Osteocyte (in vitro differentiated cells): ENCODE measurements at regions not wholly inside any gene's neighbourhood (a gene's known extent, or its start where the extent isn't known, plus 50 kb on each side); places are given as distances from the start of the nearest gene placed in this dataset.

Experiments used
- DNase-seq: peaks from one replicate; pipeline ENCODE4 v3.0.0; 2021; ENCODE audit warnings: mixed read lengths; ENCODE audit not compliant: unreplicated experiment; ENCODE audit errors: extremely low spot score
- H3K27ac Mint-ChIP-seq: one replicate; pipeline ENCODE4 v1.8.0; 2021; ENCODE audit warnings: mild to moderate bottlenecking, mixed read lengths; ENCODE audit not compliant: unreplicated experiment
- H3K27me3 Mint-ChIP-seq: one replicate; pipeline ENCODE4 v1.8.0; 2021; ENCODE audit warnings: mixed read lengths; ENCODE audit not compliant: unreplicated experiment
- H3K36me3 Mint-ChIP-seq: one replicate; pipeline ENCODE4 v1.8.0; 2021; ENCODE audit warnings: mixed read lengths; ENCODE audit not compliant: unreplicated experiment
- H3K4me1 Mint-ChIP-seq: one replicate; pipeline ENCODE4 v1.8.0; 2021; ENCODE audit warnings: mixed read lengths; ENCODE audit not compliant: unreplicated experiment
- H3K4me3 Mint-ChIP-seq: one replicate; pipeline ENCODE4 v1.8.0; 2021; ENCODE audit warnings: mild to moderate bottlenecking, moderate library complexity, mixed read lengths; ENCODE audit not compliant: unreplicated experiment
- H3K9me3 Mint-ChIP-seq: one replicate; pipeline ENCODE4 v1.8.0; 2021; ENCODE audit warnings: mixed read lengths; ENCODE audit not compliant: unreplicated experiment
- CTCF ChIP-seq: fragments of 200-600 bp; sonication (generic); IDR thresholded peaks from 2 replicates; pipeline ENCODE4 v1.5.0; 2021; ENCODE audit warnings: antibody characterized with exemption, mild to moderate bottlenecking, moderate library complexity

- no peak for DNase-seq
- Mint-ChIP-seq H3K27ac (no peak overlapping the region), H3K27me3 (peaks cover 18% of the 10 kb centered on the region), H3K9me3 (no peaks in the 10 kb centered on the region), H3K4me3 (no peak overlapping the region), H3K36me3 (no peaks in the 10 kb centered on the region), H3K4me1 (no peaks in the 10 kb centered on the region)
- TF ChIP-seq CTCF, result no peak
Observed at GRCh38 chr20:46835418-46835817, 59.2 kb upstream of the EYA2 start.

- Mint-ChIP-seq H3K27ac (no peak overlapping the region), H3K36me3 (no peaks in the 10 kb centered on the region), H3K4me3 (no peak overlapping the region), H3K27me3 (peaks cover 33% of the 10 kb centered on the region), H3K9me3 (no peaks in the 10 kb centered on the region), H3K4me1 (no peaks in the 10 kb centered on the region)
- no peak for TF ChIP-seq CTCF
- DNase-seq, result no peak
Observed at GRCh38 chr20:46837083-46837482, 57.6 kb upstream of the EYA2 start.

- Mint-ChIP-seq H3K4me1 (no peaks in the 10 kb centered on the region), H3K27me3 (peaks cover 35% of the 10 kb centered on the region), H3K27ac (no peak overlapping the region), H3K9me3 (no peaks in the 10 kb centered on the region), H3K4me3 (no peak overlapping the region), H3K36me3 (no peaks in the 10 kb centered on the region)
- DNase-seq, result no peak
- no peak for TF ChIP-seq CTCF
Observed at GRCh38 chr20:46838011-46838410, 56.6 kb upstream of the EYA2 start.

GRCh38 chr20:46840054-46840729, 54.5 kb upstream of the EYA2 start:
- Mint-ChIP-seq H3K27me3 (peaks cover 35% of the 10 kb centered on the region), H3K9me3 (no peaks in the 10 kb centered on the region), H3K4me3 (no peak overlapping the region), H3K4me1 (no peaks in the 10 kb centered on the region), H3K27ac (no peak overlapping the region), H3K36me3 (no peaks in the 10 kb centered on the region)
- no peak for DNase-seq
- no peak for TF ChIP-seq CTCF
